Psoas muscle (tissue), 7 donors: ENCODE measurements at regions not wholly inside any gene's neighbourhood (a gene's known extent, or its start where the extent isn't known, plus 50 kb on each side); places are given as distances from the start of the nearest gene placed in this dataset.

Experiments
- ATAC-seq, 4 donors: fragments of 200-7000 bp; cut with Tn5 transposase; one replicate each; pipeline ENCODE4 v1.9.1; 2020; ENCODE audit warnings: moderate library complexity in 3 of 4, mild to moderate bottlenecking in 2 of 4
- DNase-seq, 2 donors: peaks; one replicate each; pipeline ENCODE4 v3.0.0-alpha.2; 2020
- H3K27ac ChIP-seq: fragments of 200-600 bp; one replicate; pipeline ENCODE4 v1.8.0; 2022
- H3K27me3 ChIP-seq, 3 donors: fragments of 200-600 bp in 1 of 3; one replicate each; pipeline versions ENCODE4 v1.6.1 to v1.8.0; 2013 to 2022; ENCODE audit warnings: low read length in 2 of 3, mild to moderate bottlenecking in 2 of 3, moderate library complexity in 1 of 3; ENCODE audit not compliant: insufficient read depth in 3 of 3
- H3K36me3 ChIP-seq, 2 donors: fragments of 200-600 bp in 1 of 2; one replicate each; pipeline versions ENCODE4 v1.6.1 to v1.8.0; 2013 to 2022; ENCODE audit warnings: low read depth in 1 of 2, mild to moderate bottlenecking in 1 of 2, moderate library complexity in 1 of 2; ENCODE audit not compliant: insufficient read depth in 1 of 2
- H3K4me1 ChIP-seq: fragments of 200-600 bp; one replicate; pipeline ENCODE4 v1.8.0; 2022
- H3K4me3 ChIP-seq: fragments of 200-600 bp; one replicate; pipeline ENCODE4 v1.8.0; 2022; ENCODE audit warnings: mild to moderate bottlenecking
- H3K9me3 ChIP-seq: fragments of 200-600 bp; one replicate; pipeline ENCODE4 v1.8.0; 2022
- CTCF ChIP-seq: fragments of 200-600 bp; IDR thresholded peaks from one replicate; pipeline ENCODE4 v1.8.0; 2022; ENCODE audit warnings: antibody characterized with exemption
- WGBS, 3 donors: extraction: QIAGEN DNeasy Blood & Tissue Kit; methylation state at CpG; one replicate each; pipeline versions ENCODE4 v1.1.6 to v1.1.7; 2013; 5-methylcytosine and 5-hydroxymethylcytosine counted together
- intact Hi-C, 2 donors: fragments of 100-400 bp; cut with DNase I; formaldehyde crosslinking; loops; one replicate each; pipeline versions ENCODE4 v1.11.0 to v1.14.2; 2022
- donor health status: healthy with polysubstance abuse.
- donor health status: DM: no; HTN: no; CAD: no; lungs with moderate emphysema.
- donor health status: Bipolar disorder and iron deficiency.
- donor health status: healthy.
- donor health status: DM: yes; HTN: yes; CAD: no.
- donor health status: DM: no; HTN: no; CAD: no.
- donor health status: DM: yes; HTN: yes; CAD: no.

- Histone ChIP-seq H3K4me3 (no peak overlapping the region), H3K27me3 (no peaks in the 10 kb centered on the region), H3K36me3 (no peaks in the 10 kb centered on the region), H3K9me3 (no peaks in the 10 kb centered on the region), H3K27ac (no peak overlapping the region), H3K4me1 (no peaks in the 10 kb centered on the region)
- intact Hi-C loops, result no loop called here
- ATAC-seq, result no peak
- 74 to 81% (median 79%) methylated on average over 8 of the region's 8 CpGs for WGBS, 3 donors
- TF ChIP-seq CTCF, result no peak
- no peak for DNase-seq
Observed at GRCh38 chr7:153034791-153035190, 275.2 kb downstream of the ACTR3B start.

GRCh38 chr7:153036396-153037063 is 277.0 kb downstream of the ACTR3B start:
- 73 to 77% (median 73%) methylated on average over 4 of the region's 4 CpGs for WGBS, 3 donors
- Histone ChIP-seq H3K27ac (no peak overlapping the region), H3K36me3 (no peaks in the 10 kb centered on the region), H3K27me3 (no peaks in the 10 kb centered on the region), H3K4me1 (no peaks in the 10 kb centered on the region), H3K4me3 (no peak overlapping the region), H3K9me3 (no peaks in the 10 kb centered on the region)
- intact Hi-C loops, result no loop called here
- TF ChIP-seq CTCF, result no peak
- DNase-seq (no peak), ATAC-seq (no peak)

DNA sequence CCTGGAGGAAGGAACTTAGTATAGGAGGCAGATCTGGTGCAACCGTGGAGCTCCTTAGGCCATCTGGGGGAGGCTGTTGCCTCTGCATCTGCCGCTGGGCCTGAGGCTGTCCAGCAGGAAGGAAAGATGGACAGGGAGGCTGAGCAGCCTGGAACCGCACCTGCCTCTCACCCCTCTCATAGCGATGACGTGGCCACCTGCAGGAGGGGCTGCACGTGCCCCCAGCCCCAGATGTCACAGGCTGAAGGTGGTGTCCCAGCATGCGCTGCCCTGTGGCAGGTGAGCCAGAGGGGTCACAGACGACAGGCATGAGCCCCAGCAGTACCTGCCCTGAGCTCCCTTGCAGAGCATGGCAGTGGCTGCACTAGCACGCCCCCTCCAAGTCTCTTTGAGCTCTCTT is 283.9 kb downstream of the ACTR3B start:
- H3K27me3 ChIP-seq, result no peaks in the 10 kb centered on the region
- no peak for TF ChIP-seq CTCF
- no peaks in the 10 kb centered on the region for H3K9me3 ChIP-seq
- ATAC-seq (no peak), DNase-seq (no peak)
- 81 to 88% (median 87%) methylated on average over 9 of the region's 9 CpGs for WGBS, 3 donors
- no peaks in the 10 kb centered on the region for H3K36me3 ChIP-seq
- H3K4me3 ChIP-seq, result no peak overlapping the region
- no peaks in the 10 kb centered on the region for H3K4me1 ChIP-seq
- intact Hi-C loops, result no loop called here
- no peak overlapping the region for H3K27ac ChIP-seq

DNA sequence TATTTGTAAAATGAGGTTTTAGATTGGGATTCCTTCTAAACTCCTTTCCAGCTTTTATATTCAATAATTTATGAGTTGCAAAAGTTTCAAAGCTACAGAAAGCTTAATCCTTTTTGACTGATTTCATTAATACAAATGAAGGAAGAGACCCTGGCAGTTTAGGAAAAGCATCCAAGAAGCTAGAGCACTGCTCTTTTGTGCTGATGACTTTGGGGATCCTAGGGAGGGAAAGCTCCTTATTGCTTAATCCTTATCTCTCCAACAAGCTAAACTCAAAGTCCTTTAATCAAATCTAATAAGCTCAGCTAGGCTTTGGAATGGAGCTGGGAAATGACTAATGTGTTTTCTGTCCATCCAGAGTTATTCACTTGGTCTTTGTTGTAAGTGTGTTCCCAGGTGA is 285.4 kb downstream of the ACTR3B start:
- H3K27ac ChIP-seq, result no peak overlapping the region
- H3K9me3 ChIP-seq, result no peaks in the 10 kb centered on the region
- H3K4me3 ChIP-seq, result no peak overlapping the region
- no peaks in the 10 kb centered on the region for H3K4me1 ChIP-seq
- no peak for DNase-seq
- intact Hi-C loops, result no loop called here
- TF ChIP-seq CTCF, result no peak
- H3K27me3 ChIP-seq, result no peaks in the 10 kb centered on the region
- no peak for ATAC-seq
- H3K36me3 ChIP-seq, result no peaks in the 10 kb centered on the region
